Brain microvascular endothelial cell (primary cell): ENCODE measurements at regions not wholly inside any gene's neighbourhood (a gene's known extent, or its start where the extent isn't known, plus 50 kb on each side); places are given as distances from the start of the nearest gene placed in this dataset.

Source experiments
- DNase-seq: peaks from one replicate; pipeline ENCODE4 v3.0.0-alpha.2; 2020
- H3K27ac ChIP-seq: fragments of 250-450 bp; sonication (Bioruptor Pico); 2 replicates; pipeline ENCODE4 v1.5.1; 2020; ENCODE audit warnings: mild to moderate bottlenecking, moderate library complexity
- H3K27me3 ChIP-seq: fragments of 250-450 bp; sonication (Bioruptor Pico); replicated peaks from 2 replicates; pipeline ENCODE4 v1.5.1; 2020; ENCODE audit warnings: mild to moderate bottlenecking
- H3K36me3 ChIP-seq: fragments of 250-450 bp; sonication (Bioruptor Pico); replicated peaks from 2 replicates; pipeline ENCODE4 v1.5.1; 2020; ENCODE audit warnings: mild to moderate bottlenecking
- H3K4me3 ChIP-seq: 2 replicates; pipeline ENCODE4 v1.5.1; 2011; ENCODE audit warnings: low read depth, mild to moderate bottlenecking, control low read depth, low read length, moderate library complexity
- in situ Hi-C: cut with HindIII; loops from 2 replicates; pipeline ENCODE4 v1.10.0; 2017; ENCODE audit warnings: low sequenced_read_pairs, low pct_ligation_motif_present
- TF ChIP-seq, protein P1 (sequence below): IDR thresholded peaks from 2 replicates; pipeline ENCODE4 v1.5.1; 2011; ENCODE audit warnings: low read depth, mild to moderate bottlenecking, moderate library complexity, low read length, control low read depth, inconsistent platforms; ENCODE audit errors: missing control alignments

DNA sequence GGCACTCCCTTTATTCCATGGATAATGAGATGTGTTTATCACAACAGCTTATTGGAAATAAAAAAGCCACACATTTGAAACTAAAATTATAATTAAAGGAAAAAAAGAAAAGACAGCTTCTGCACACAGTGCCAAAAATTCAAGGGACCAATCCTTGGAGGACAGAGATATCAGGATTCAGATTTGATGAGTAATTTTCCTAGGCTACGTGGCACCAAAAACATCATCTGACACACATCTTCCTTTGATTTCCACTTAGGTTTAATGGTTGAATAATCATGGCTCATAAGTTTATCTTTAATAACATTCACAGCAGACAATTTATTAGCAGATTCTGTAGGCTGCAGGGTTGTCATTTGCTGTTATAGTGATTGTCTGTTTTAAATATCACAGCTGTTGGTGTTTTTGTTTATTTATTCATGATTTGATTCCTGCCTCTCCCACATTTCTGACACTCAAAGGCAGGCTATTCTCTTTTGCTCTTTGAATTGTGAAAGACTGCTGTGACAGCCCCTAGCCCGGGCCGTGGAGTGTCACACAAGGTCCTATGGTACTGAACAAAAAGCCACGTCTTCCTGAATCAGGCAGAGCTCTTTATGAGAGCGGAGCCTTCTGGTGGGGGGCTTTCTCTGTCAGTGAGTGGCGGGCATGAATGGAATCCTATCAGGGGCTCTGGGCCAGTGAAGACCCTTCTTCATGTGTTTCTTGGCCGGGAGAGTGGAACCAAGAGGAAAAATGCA is 708.5 kb downstream of the SQOR start:
- DNase-seq, result no peak
- in situ Hi-C loops, result no loop called here
- no peaks in the 10 kb centered on the region for H3K36me3 ChIP-seq
- no peaks in the 10 kb centered on the region for H3K27me3 ChIP-seq
- no peak overlapping the region for H3K27ac ChIP-seq
- TF ChIP-seq, protein P1, sequence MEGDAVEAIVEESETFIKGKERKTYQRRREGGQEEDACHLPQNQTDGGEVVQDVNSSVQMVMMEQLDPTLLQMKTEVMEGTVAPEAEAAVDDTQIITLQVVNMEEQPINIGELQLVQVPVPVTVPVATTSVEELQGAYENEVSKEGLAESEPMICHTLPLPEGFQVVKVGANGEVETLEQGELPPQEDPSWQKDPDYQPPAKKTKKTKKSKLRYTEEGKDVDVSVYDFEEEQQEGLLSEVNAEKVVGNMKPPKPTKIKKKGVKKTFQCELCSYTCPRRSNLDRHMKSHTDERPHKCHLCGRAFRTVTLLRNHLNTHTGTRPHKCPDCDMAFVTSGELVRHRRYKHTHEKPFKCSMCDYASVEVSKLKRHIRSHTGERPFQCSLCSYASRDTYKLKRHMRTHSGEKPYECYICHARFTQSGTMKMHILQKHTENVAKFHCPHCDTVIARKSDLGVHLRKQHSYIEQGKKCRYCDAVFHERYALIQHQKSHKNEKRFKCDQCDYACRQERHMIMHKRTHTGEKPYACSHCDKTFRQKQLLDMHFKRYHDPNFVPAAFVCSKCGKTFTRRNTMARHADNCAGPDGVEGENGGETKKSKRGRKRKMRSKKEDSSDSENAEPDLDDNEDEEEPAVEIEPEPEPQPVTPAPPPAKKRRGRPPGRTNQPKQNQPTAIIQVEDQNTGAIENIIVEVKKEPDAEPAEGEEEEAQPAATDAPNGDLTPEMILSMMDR, result no peak
- no peak overlapping the region for H3K4me3 ChIP-seq

GRCh38 chr15:46344115-46344724 is 709.4 kb downstream of the SQOR start:
- Histone ChIP-seq H3K36me3 (no peaks in the 10 kb centered on the region), H3K27ac (no peak overlapping the region), H3K27me3 (no peaks in the 10 kb centered on the region), H3K4me3 (no peak overlapping the region)
- DNase-seq, result no peak
- TF ChIP-seq, protein P1, result no peak
- in situ Hi-C loops, result no loop called here

DNA sequence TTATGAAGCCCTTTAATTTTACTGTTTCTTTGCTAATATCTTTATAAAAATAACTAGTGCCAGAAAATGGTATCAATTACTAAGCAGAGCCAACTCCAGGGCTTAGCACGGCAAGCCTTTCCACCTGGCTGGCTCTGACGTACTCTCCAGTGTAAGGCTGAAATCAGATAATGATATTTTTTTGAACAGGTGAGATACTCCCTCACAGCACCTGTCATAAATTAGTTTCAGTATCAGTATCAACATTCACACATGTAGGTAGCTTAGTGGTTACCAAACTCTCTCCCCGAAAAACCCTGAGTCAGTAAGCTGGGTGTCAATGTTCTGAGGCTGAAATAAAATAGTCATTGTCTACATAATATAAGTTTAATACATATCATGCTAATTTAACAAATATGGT is 710.1 kb downstream of the SQOR start:
- Histone ChIP-seq H3K27me3 (no peaks in the 10 kb centered on the region), H3K4me3 (no peak overlapping the region), H3K27ac (no peak overlapping the region), H3K36me3 (no peaks in the 10 kb centered on the region)
- TF ChIP-seq, protein P1, result no peak
- no peak for DNase-seq
- in situ Hi-C loops, result no loop called here

GRCh38 chr15:46354443-46354842 is 719.6 kb downstream of the SQOR start:
- Histone ChIP-seq H3K27me3 (no peaks in the 10 kb centered on the region), H3K27ac (no peak overlapping the region), H3K4me3 (no peak overlapping the region), H3K36me3 (no peaks in the 10 kb centered on the region)
- in situ Hi-C loops, result no loop called here
- DNase-seq, result no peak
- TF ChIP-seq, protein P1, result no peak

- DNase-seq, result no peak
- Histone ChIP-seq H3K36me3 (no peaks in the 10 kb centered on the region), H3K27me3 (no peaks in the 10 kb centered on the region), H3K27ac (no peak overlapping the region), H3K4me3 (no peak overlapping the region)
- in situ Hi-C loops, result no loop called here
- TF ChIP-seq, protein P1, result no peak
Observed at GRCh38 chr15:46365572-46365971, 730.7 kb downstream of the SQOR start.
